HCT116 (cell line): ENCODE measurements at regions not wholly inside any gene's neighbourhood (a gene's known extent, or its start where the extent isn't known, plus 50 kb on each side); places are given as distances from the start of the nearest gene placed in this dataset.

Experiments
- CEBPB ChIP-seq: IDR thresholded peaks from 2 replicates; pipeline ENCODE4 v1.6.1; 2012; ENCODE audit warnings: low read depth
- CTCF ChIP-seq, 3 experiments: fragments of 200-600 bp in 1 of 3; sonication (generic) in 1 of 3; IDR thresholded peaks in 2 of 3; conservative IDR thresholded peaks in 1 of 3; 2 replicates each; pipeline ENCODE4 v1.5.1; 2012 to 2017; ENCODE audit warnings: low read depth in 2 of 3, low read length in 2 of 3, antibody characterized with exemption in 1 of 3, borderline replicate concordance in 1 of 3, control low read depth in 1 of 3, mild to moderate bottlenecking in 1 of 3, mixed read lengths in 1 of 3, mixed run types in 1 of 3, moderate library complexity in 1 of 3; ENCODE audit not compliant: insufficient read depth in 1 of 3
- EGR1 ChIP-seq: IDR thresholded peaks from 2 replicates; pipeline ENCODE4 v1.6.1; 2012; ENCODE audit warnings: low read depth
- EZH2 ChIP-seq: fragments of 200-600 bp; sonication (generic); IDR thresholded peaks from 2 replicates; pipeline ENCODE4 v1.6.1; 2017; ENCODE audit warnings: antibody characterized with exemption, mixed run types
- EZH2phosphoT487 ChIP-seq: fragments of 200-600 bp; IDR thresholded peaks from 2 replicates; pipeline ENCODE4 v1.6.1; 2018; ENCODE audit warnings: antibody characterized with exemption, borderline replicate concordance
- JUND ChIP-seq: IDR thresholded peaks from 2 replicates; pipeline ENCODE4 v1.6.1; 2012
- MAX ChIP-seq: IDR thresholded peaks from 2 replicates; pipeline ENCODE4 v1.6.1; 2012
- POLR2A ChIP-seq: IDR thresholded peaks from 2 replicates; pipeline ENCODE4 v1.7.0; 2011; ENCODE audit warnings: borderline replicate concordance; ENCODE audit not compliant: insufficient read depth, insufficient read length; ENCODE audit errors: extremely low read depth
- POLR2AphosphoS5 ChIP-seq: IDR thresholded peaks from 2 replicates; pipeline ENCODE4 v1.6.1; 2011; ENCODE audit warnings: mild to moderate bottlenecking, low read depth, low read length, moderate library complexity
- RAD21 ChIP-seq: IDR thresholded peaks from 2 replicates; pipeline ENCODE4 v1.6.1; 2012; ENCODE audit warnings: low read depth, mild to moderate bottlenecking
- REST ChIP-seq: IDR thresholded peaks from 2 replicates; pipeline ENCODE4 v1.6.1; 2012; ENCODE audit warnings: low read depth
- TCF7L2 ChIP-seq: IDR thresholded peaks from 2 replicates; pipeline ENCODE4 v1.7.0; 2011; ENCODE audit warnings: borderline replicate concordance, inconsistent platforms; ENCODE audit not compliant: insufficient read depth, insufficient read length; ENCODE audit errors: extremely low read depth
- YY1 ChIP-seq: IDR thresholded peaks from 2 replicates; pipeline ENCODE4 v1.6.1; 2011; ENCODE audit warnings: low read length, low read depth, moderate library complexity, mild to moderate bottlenecking; ENCODE audit not compliant: insufficient replicate concordance; ENCODE audit errors: extremely low read depth
- ZBTB33 ChIP-seq: IDR thresholded peaks from 2 replicates; pipeline ENCODE4 v1.6.1; 2011; ENCODE audit warnings: mild to moderate bottlenecking, low read length, moderate library complexity; ENCODE audit not compliant: insufficient replicate concordance; ENCODE audit errors: extremely low read depth

- TF ChIP-seq JUND (no peak), ZBTB33 (no peak), CTCF (IDR thresholded peaks at IDR 0.05 in 2 of 3, conservative IDR thresholded peaks at IDR 0.05 in 1 of 3; ENCODE audit: borderline replicate concordance in 1 of 3, insufficient read depth in 1 of 3, low read depth in 2 of 3, low read length in 2 of 3) (no peak), REST (no peak), CEBPB (no peak), EZH2 (no peak), MAX (no peak), POLR2AphosphoS5 (no peak), RAD21 (no peak), YY1 (no peak), EZH2phosphoT487 (no peak), TCF7L2 (no peak), EGR1 (no peak), POLR2A (no peak)
These were observed 146.0 kb upstream of the FRMPD4 start for GRCh38 chrX:11992271-11992670.
